IMR-90 (cell line): ENCODE measurements at regions not wholly inside any gene's neighbourhood (a gene's known extent, or its start where the extent isn't known, plus 50 kb on each side); places are given as distances from the start of the nearest gene placed in this dataset.

Experiments used
- ATAC-seq: fragments of 200-7000 bp; cut with Tn5 transposase; 2 replicates; pipeline ENCODE4 v1.9.1; 2020; ENCODE audit warnings: low read depth, mild to moderate bottlenecking, moderate library complexity
- BruUV-seq: library from RNA; stranded (reverse); fragments of 400-500 nt; replicated peaks from 2 replicates; lab custom pipeline; 2021; lab: Mats Ljungman, UMichigan
- CTCF ChIA-PET: fragments of 300-600 bp; formaldehyde crosslinking; extraction: SDS; loops from one replicate; lab custom pipeline; 2021; ENCODE audit warnings: antibody characterized with exemption; lab: Yijun Ruan, JAX
- POLR2A ChIA-PET: fragments of 300-600 bp; sonication (Branson Sonifier 250); formaldehyde crosslinking; loops from one replicate; lab custom pipeline; 2022; ENCODE audit warnings: antibody characterized with exemption; ENCODE audit not compliant: unreplicated experiment; lab: Charles Lee
- DNase-seq: peaks from one replicate; pipeline ENCODE4 v3.0.0; 2013
- H2AFZ ChIP-seq: replicated peaks from 2 replicates; pipeline ENCODE3; 2013; ENCODE audit warnings: low read length, mild to moderate bottlenecking; ENCODE audit not compliant: poor library complexity
- H2AK5ac ChIP-seq: 2 replicates; pipeline ENCODE4 v1.6.1; 2013; ENCODE audit warnings: low read depth, low read length, inconsistent platforms
- H2AK9ac ChIP-seq: replicated peaks from 2 replicates; pipeline ENCODE3; 2013; ENCODE audit warnings: mild to moderate bottlenecking, low read depth, low read length, moderate library complexity; ENCODE audit not compliant: poor library complexity
- H2BK120ac ChIP-seq: 2 replicates; pipeline ENCODE4 v1.6.1; 2013; ENCODE audit warnings: low read depth, low read length, inconsistent platforms
- H2BK15ac ChIP-seq: 3 replicates; pipeline ENCODE4 v1.6.1; 2013; ENCODE audit warnings: low read depth, low read length, inconsistent platforms
- H2BK20ac ChIP-seq: 2 replicates; pipeline ENCODE4 v1.6.1; 2013; ENCODE audit warnings: low read depth, mild to moderate bottlenecking, inconsistent platforms, low read length, moderate library complexity
- H2BK5ac ChIP-seq: 2 replicates; pipeline ENCODE4 v1.6.1; 2013; ENCODE audit warnings: mild to moderate bottlenecking, low read depth, low read length, inconsistent platforms; ENCODE audit not compliant: poor library complexity, severe bottlenecking
- H3K14ac ChIP-seq: replicated peaks from 2 replicates; pipeline ENCODE4 v1.6.1; 2013; ENCODE audit warnings: low read depth, low read length, inconsistent platforms
- H3K18ac ChIP-seq: 2 replicates; pipeline ENCODE4 v1.6.1; 2013; ENCODE audit warnings: low read depth, low read length, control low read depth
- H3K23ac ChIP-seq: 2 replicates; pipeline ENCODE4 v1.6.1; 2013; ENCODE audit warnings: low read depth, low read length, inconsistent platforms
- H3K27ac ChIP-seq: 2 replicates; pipeline ENCODE4 v1.5.1; 2013; ENCODE audit warnings: mild to moderate bottlenecking, control low read depth, low read length; ENCODE audit not compliant: insufficient read depth
- H3K27me3 ChIP-seq: 2 replicates; pipeline ENCODE4 v1.6.1; 2013; ENCODE audit warnings: low read length; ENCODE audit not compliant: control insufficient read depth, insufficient read depth
- H3K36me3 ChIP-seq: 2 replicates; pipeline ENCODE4 v1.6.1; 2013; ENCODE audit warnings: low read length, mixed read lengths; ENCODE audit not compliant: control insufficient read depth, insufficient read depth
- H3K4ac ChIP-seq: 2 replicates; pipeline ENCODE4 v1.6.1; 2013; ENCODE audit warnings: low read depth, low read length, inconsistent platforms
- H3K4me1 ChIP-seq: 2 replicates; pipeline ENCODE4 v1.6.1; 2013; ENCODE audit warnings: low read length, mixed read lengths; ENCODE audit not compliant: control insufficient read depth, insufficient read depth
- H3K4me2 ChIP-seq: 2 replicates; pipeline ENCODE4 v1.6.1; 2013; ENCODE audit warnings: low read depth, mild to moderate bottlenecking, control low read depth, low read length, moderate library complexity
- H3K4me3 ChIP-seq: 2 replicates; pipeline ENCODE4 v1.5.1; 2013; ENCODE audit warnings: low read depth, mild to moderate bottlenecking, control low read depth, low read length, moderate library complexity; ENCODE audit not compliant: insufficient read depth
- H3K56ac ChIP-seq: 2 replicates; pipeline ENCODE4 v1.6.1; 2013; ENCODE audit warnings: low read length, inconsistent platforms; ENCODE audit not compliant: insufficient read depth; ENCODE audit errors: extremely low read depth
- H3K79me1 ChIP-seq, 2 experiments: 2 replicates each; pipeline ENCODE4 v1.6.1; 2013; ENCODE audit warnings: low read length in 2 of 2, inconsistent platforms in 1 of 2, low read depth in 1 of 2
- H3K9ac ChIP-seq: 2 replicates; pipeline ENCODE4 v1.6.1; 2013; ENCODE audit warnings: low read depth, low read length, control low read depth
- H3K9me1 ChIP-seq: 2 replicates; pipeline ENCODE4 v1.6.1; 2013; ENCODE audit warnings: low read length, inconsistent platforms; ENCODE audit not compliant: insufficient read depth
- H3K9me3 ChIP-seq: 2 replicates; pipeline ENCODE4 v1.6.1; 2013; ENCODE audit warnings: low read length; ENCODE audit not compliant: control insufficient read depth, insufficient read depth
- H4K20me1 ChIP-seq: 2 replicates; pipeline ENCODE4 v1.6.1; 2013; ENCODE audit warnings: low read length, inconsistent platforms; ENCODE audit not compliant: insufficient read depth
- H4K5ac ChIP-seq: 2 replicates; pipeline ENCODE4 v1.6.1; 2013; ENCODE audit warnings: mild to moderate bottlenecking, low read depth, low read length, control low read depth
- H4K8ac ChIP-seq, 2 experiments: 2 replicates each; pipeline ENCODE4 v1.6.1; 2013; ENCODE audit warnings: low read depth in 2 of 2, low read length in 2 of 2, control low read depth in 1 of 2, inconsistent platforms in 1 of 2
- H4K91ac ChIP-seq: 2 replicates; pipeline ENCODE4 v1.6.1; 2013; ENCODE audit warnings: low read depth, low read length, inconsistent platforms; ENCODE audit not compliant: insufficient read depth
- BHLHE40 ChIP-seq: fragments of 150-350 bp; IDR thresholded peaks from 2 replicates; pipeline ENCODE4 v1.6.1; 2016; ENCODE audit warnings: mild to moderate bottlenecking, low read depth, low read length
- CEBPB ChIP-seq: IDR thresholded peaks from 2 replicates; pipeline ENCODE4 v1.6.1; 2012; ENCODE audit warnings: low read depth, low read length, improper control_type of control experiment
- CHD1 ChIP-seq: IDR thresholded peaks from 2 replicates; pipeline ENCODE4 v1.6.1; 2012; ENCODE audit warnings: low read depth, low read length, improper control_type of control experiment
- MAFK ChIP-seq: IDR thresholded peaks from 2 replicates; pipeline ENCODE4 v1.6.1; 2012; ENCODE audit warnings: low read depth, low read length, improper control_type of control experiment
- MAZ ChIP-seq: IDR thresholded peaks from 2 replicates; pipeline ENCODE4 v1.6.1; 2012; ENCODE audit warnings: low read depth, mild to moderate bottlenecking, low read length, improper control_type of control experiment, moderate library complexity, borderline replicate concordance
- MXI1 ChIP-seq: IDR thresholded peaks from 2 replicates; pipeline ENCODE4 v1.6.1; 2012; ENCODE audit warnings: low read depth, mild to moderate bottlenecking, low read length, moderate library complexity, borderline replicate concordance
- NFE2L2 ChIP-seq: fragments of 150-350 bp; IDR thresholded peaks from 2 replicates; pipeline ENCODE4 v1.6.1; 2016; ENCODE audit warnings: low read depth, mild to moderate bottlenecking, low read length
- POLR2A ChIP-seq: IDR thresholded peaks from 2 replicates; pipeline ENCODE4 v1.6.1; 2012; ENCODE audit warnings: mild to moderate bottlenecking, low read depth, low read length
- RAD21 ChIP-seq: IDR thresholded peaks from 2 replicates; pipeline ENCODE4 v1.6.1; 2012; ENCODE audit warnings: low read length, improper control_type of control experiment
- RCOR1 ChIP-seq: IDR thresholded peaks from 2 replicates; pipeline ENCODE4 v1.6.1; 2012; ENCODE audit warnings: mild to moderate bottlenecking, low read length, improper control_type of control experiment; ENCODE audit not compliant: insufficient replicate concordance
- SMC3 ChIP-seq: fragments of 150-350 bp; IDR thresholded peaks from 2 replicates; pipeline ENCODE4 v1.6.1; 2016; ENCODE audit warnings: low read depth, mild to moderate bottlenecking, antibody characterized with exemption, low read length, moderate library complexity
- WGBS, 2 experiments: methylation state at CpG; one replicate each; pipeline versions ENCODE4 v1.1.5 to v1.1.7; 2013; ENCODE audit warnings: missing lambda C conversion rate in 2 of 2; ENCODE audit not compliant: insufficient read length in 1 of 2; ENCODE audit errors: extremely low coverage in 2 of 2; 5-methylcytosine and 5-hydroxymethylcytosine counted together
- dilution Hi-C: fragments of 300-500 bp; cut with HindIII; formaldehyde crosslinking; loops from one replicate; pipeline ENCODE4 v1.14.3; 2018; ENCODE audit warnings: low sequenced_read_pairs; ENCODE audit not compliant: unreplicated experiment
- in situ Hi-C: fragments of 300-500 bp; cut with MboI; formaldehyde crosslinking; loops from 3 replicates; pipeline ENCODE4 v1.14.3; 2019; ENCODE audit warnings: low sequenced_read_pairs, inconsistent platforms, mixed read lengths
- intact Hi-C: fragments of 100-400 bp; cut with micrococcal nuclease; formaldehyde crosslinking; loops from 2 replicates; pipeline ENCODE4 v1.10.0; 2022
- TF ChIP-seq, protein P1 (sequence below): fragments of 150-350 bp; IDR thresholded peaks from 2 replicates; pipeline ENCODE4 v1.6.1; 2017; ENCODE audit warnings: mild to moderate bottlenecking, antibody characterized with exemption, low read length, low read depth
- TF ChIP-seq, protein P2 (sequence below): fragments of 150-350 bp; IDR thresholded peaks from 2 replicates; pipeline ENCODE4 v1.6.1; 2016; ENCODE audit warnings: low read depth, mild to moderate bottlenecking, low read length, moderate library complexity, borderline replicate concordance

DNA sequence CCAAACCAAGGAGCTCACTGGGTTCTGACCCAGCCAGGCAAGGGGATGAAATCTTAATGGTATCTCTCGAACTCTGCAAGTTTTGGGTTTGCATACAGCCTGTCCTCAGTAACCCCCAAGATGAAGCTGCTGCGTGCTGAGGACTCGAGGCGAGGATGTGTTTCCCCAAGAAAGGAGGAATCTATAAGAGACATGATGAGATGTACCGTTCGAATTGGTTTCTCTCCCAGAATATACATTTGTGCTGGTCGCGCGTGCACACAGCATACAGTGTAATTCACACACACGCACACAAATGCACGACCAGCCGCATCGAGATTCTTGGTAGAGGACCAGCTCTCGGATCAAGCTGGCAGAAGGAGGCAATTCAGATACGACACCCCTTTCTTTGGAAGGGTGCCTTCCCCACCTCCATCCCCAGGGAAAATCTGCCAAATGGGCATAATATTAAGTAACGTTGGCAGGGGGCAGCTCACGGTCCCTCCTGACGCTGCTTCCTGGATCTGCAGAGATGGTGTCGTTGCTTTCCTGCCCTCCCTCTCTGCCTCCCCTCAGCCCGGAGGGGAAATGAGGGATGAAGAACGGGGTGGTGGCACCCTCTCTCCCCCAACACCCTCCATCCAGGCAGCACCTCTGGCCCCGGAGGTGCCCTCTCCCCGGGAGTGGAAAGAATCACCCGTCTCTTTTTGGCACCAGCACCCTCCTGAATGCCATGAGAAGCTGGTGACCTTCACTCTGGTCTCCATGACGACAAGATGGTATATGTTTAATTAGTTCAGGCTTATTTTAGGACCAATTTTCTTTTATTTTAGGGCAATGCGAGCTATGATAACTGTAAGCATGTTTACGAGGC is 310.2 kb downstream of the ZNF536 start (continued):
- no peak for TF ChIP-seq CHD1

DNA sequence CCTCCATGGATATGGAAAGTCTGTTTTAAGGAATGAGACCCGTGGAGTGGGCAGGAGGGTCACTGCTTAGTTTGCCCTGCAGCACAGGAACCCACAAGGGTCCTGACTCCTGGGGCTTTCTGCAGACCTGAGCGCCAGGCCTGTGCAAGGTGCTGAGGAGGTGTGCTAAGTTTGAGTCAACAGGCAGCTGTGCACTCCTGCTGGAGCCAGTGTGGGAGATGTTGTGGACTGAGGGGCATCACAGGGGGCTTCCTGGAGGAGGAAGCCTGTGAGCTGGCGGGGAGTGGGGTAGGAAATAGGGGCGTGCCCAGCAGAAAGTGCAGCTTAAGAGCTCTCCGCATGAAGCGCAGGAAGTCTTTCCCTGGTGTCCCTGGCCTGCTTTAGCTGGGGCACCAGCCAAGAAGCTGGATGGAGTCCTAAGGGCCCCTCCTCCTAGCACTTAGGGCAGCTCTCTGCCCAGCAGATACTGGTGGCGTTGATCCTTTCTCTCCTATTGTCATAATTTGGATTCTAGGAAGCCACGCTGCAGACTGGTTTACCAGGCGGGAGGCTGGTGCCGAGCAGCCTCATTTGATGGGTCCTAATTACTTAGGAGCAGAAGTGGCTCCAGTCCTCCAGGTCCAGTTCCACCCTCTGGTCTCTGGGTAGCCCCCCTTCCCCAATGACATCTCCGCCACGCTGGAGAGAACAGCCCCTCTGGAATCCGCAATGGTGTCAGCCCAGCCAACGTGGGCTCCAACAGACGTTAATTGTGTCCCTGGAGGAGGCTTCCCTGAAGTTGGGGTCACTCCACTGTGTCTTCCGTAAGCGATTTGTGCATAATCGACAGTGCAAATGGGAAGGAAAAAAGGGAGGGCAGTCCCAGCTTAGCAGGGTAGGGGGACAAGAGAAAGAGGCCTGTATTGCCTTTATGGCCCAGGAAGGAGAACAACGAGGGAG is 309.2 kb downstream of the ZNF536 start:
- ATAC-seq: no peak
- Histone ChIP-seq H3K4ac (no peak overlapping the region), H3K4me1 (no peaks in the 10 kb centered on the region), H2BK5ac (no peak overlapping the region), H3K27ac (no peak overlapping the region), H2BK120ac (no peak overlapping the region), H2AK9ac (no peak overlapping the region), H3K18ac (no peak overlapping the region), H4K8ac (no peak overlapping the region), H2AFZ (no peak overlapping the region), H3K9ac (no peak overlapping the region), H3K23ac (no peak overlapping the region), H3K14ac (no peak overlapping the region), H3K4me2 (no peak overlapping the region), H3K9me3 (no peaks in the 10 kb centered on the region), H3K9me1 (no peaks in the 10 kb centered on the region), H2BK20ac (no peak overlapping the region), H3K79me1 (no peaks in the 10 kb centered on the region), H3K4me3 (no peak overlapping the region), H2AK5ac (no peak overlapping the region), H2BK15ac (no peak overlapping the region), H4K20me1 (no peaks in the 10 kb centered on the region), H4K91ac (no peak overlapping the region), H3K27me3 (peaks cover 5% of the 10 kb centered on the region; the same call in 1 of the 2 replicates), H3K56ac (no peak overlapping the region), H4K5ac (no peak overlapping the region), H3K36me3 (no peaks in the 10 kb centered on the region)
- DNase-seq: no peak
- CTCF ChIA-PET: interaction anchor here (1.5 kb wide), 1 partner anchor 13 kb away, joined by 3 read pairs; no protein-coding TSS in a partner anchor
- no TSS peak for BruUV-seq
- dilution Hi-C loops: no loop called here
- WGBS, 2 experiments: 84% methylated on average over 11 of the region's 19 CpGs; no CpG with 5 or more reads in 1 of the 2 experiments
- intact Hi-C loops: loop anchor here (5.0 to 10.0 kb wide), 3 partner anchors 433 to 1891 kb away; no protein-coding TSS in a partner anchor
- in situ Hi-C loops: no loop called here
- POLR2A ChIA-PET: no interaction called here
- TF ChIP-seq MXI1: no peak
- no peak for TF ChIP-seq POLR2A
- no peak for TF ChIP-seq RCOR1
- TF ChIP-seq MAZ: no peak
- no peak for TF ChIP-seq CEBPB
- TF ChIP-seq NFE2L2: no peak
- TF ChIP-seq MAFK: no peak
- no peak for TF ChIP-seq BHLHE40
- TF ChIP-seq, protein P1, sequence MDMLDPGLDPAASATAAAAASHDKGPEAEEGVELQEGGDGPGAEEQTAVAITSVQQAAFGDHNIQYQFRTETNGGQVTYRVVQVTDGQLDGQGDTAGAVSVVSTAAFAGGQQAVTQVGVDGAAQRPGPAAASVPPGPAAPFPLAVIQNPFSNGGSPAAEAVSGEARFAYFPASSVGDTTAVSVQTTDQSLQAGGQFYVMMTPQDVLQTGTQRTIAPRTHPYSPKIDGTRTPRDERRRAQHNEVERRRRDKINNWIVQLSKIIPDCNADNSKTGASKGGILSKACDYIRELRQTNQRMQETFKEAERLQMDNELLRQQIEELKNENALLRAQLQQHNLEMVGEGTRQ: no peak
- TF ChIP-seq, protein P2, sequence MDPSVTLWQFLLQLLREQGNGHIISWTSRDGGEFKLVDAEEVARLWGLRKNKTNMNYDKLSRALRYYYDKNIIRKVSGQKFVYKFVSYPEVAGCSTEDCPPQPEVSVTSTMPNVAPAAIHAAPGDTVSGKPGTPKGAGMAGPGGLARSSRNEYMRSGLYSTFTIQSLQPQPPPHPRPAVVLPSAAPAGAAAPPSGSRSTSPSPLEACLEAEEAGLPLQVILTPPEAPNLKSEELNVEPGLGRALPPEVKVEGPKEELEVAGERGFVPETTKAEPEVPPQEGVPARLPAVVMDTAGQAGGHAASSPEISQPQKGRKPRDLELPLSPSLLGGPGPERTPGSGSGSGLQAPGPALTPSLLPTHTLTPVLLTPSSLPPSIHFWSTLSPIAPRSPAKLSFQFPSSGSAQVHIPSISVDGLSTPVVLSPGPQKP: no peak
- no peak for TF ChIP-seq SMC3
- TF ChIP-seq RAD21: no peak
